ENCODE measurements at regions not wholly inside any gene's neighbourhood (a gene's known extent, or its start where the extent isn't known, plus 50 kb on each side); places are given as distances from the start of the nearest gene placed in this dataset.

DNA sequence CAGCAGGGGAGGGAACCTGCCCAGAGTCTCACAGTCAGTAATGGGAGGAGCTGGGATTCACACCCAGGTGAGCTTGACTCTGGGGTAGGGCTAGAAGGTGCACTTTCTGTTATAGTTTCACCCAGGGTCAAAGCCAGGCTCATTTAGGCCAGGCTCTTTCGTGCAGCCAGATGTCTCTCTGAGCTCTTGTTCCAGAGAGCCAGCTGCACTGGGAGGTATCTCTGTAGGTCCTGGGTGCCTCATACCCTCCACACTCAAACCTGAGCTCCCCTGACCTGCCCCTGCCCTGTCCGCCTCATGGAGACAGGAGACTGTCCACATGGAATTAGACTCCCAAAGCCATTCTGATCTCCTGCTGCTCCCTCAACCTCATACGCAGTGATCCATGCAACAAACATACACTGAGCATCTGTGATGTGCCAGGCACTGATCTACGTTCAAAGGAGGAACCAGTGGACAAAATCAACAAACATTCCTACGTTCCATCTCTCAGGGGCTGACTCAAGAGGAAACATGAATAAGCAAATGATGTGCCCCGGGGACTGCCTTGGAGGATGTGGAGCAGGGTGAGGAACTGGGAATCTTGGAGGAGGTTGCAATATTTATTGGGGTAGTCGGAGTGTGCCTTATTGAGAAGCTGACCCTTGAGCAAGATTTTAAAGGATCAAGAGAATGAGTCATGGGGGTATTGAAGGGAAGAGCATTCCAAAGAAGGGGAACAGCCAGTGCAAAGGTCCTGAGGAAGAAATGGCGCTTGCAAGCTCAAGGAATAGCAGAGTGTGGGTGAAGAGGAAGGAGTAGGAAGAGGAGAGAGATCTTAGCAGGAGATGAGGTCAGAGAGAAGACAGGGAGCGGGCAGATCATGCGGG is 71.3 kb upstream of the TOX2 start:
- TF ChIP-seq, protein P1, sequence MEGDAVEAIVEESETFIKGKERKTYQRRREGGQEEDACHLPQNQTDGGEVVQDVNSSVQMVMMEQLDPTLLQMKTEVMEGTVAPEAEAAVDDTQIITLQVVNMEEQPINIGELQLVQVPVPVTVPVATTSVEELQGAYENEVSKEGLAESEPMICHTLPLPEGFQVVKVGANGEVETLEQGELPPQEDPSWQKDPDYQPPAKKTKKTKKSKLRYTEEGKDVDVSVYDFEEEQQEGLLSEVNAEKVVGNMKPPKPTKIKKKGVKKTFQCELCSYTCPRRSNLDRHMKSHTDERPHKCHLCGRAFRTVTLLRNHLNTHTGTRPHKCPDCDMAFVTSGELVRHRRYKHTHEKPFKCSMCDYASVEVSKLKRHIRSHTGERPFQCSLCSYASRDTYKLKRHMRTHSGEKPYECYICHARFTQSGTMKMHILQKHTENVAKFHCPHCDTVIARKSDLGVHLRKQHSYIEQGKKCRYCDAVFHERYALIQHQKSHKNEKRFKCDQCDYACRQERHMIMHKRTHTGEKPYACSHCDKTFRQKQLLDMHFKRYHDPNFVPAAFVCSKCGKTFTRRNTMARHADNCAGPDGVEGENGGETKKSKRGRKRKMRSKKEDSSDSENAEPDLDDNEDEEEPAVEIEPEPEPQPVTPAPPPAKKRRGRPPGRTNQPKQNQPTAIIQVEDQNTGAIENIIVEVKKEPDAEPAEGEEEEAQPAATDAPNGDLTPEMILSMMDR (conservative IDR thresholded peaks at IDR 0.05; ENCODE audit: low read depth, low read length), result no peak
- no peak for TF ChIP-seq EZH2 (IDR thresholded peaks at IDR 0.05; ENCODE audit: borderline replicate concordance, low read depth, low read length, poor library complexity, severe bottlenecking)
